H1 (cell line): ENCODE measurements at regions not wholly inside any gene's neighbourhood (a gene's known extent, or its start where the extent isn't known, plus 50 kb on each side); places are given as distances from the start of the nearest gene placed in this dataset.

Source experiments
- CTCF ChIA-PET: fragments of 300-600 bp; sonication (Branson Sonifier 250); formaldehyde crosslinking; loops from one replicate; lab custom pipeline; 2021; ENCODE audit not compliant: partially characterized antibody; lab: Charles Lee
- POLR2A ChIA-PET: fragments of 300-600 bp; sonication (Branson Sonifier 250); formaldehyde crosslinking; loops from one replicate; lab custom pipeline; 2021; ENCODE audit warnings: inconsistent platforms; ENCODE audit not compliant: partially characterized antibody; lab: Charles Lee
- DNase-seq, 2 experiments: peaks; one replicate each; pipeline versions ENCODE4 v3.0.0 to v3.0.0-alpha.2; 2010 to 2022; ENCODE audit warnings: low spot score in 2 of 2, low read depth in 1 of 2, mixed read lengths in 1 of 2
- FAIRE-seq: peaks from 2 replicates; lab custom pipeline; 2011; peaks lifted over from hg19 to GRCh38; lab: Jason Lieb, UNC
- H2AFZ ChIP-seq: 2 replicates; pipeline ENCODE4 v1.8.1; 2012; ENCODE audit warnings: low read length, inconsistent platforms
- H2AK5ac ChIP-seq: 2 replicates; pipeline ENCODE4 v1.6.1; 2013; ENCODE audit warnings: low read depth, low read length
- H2BK120ac ChIP-seq: replicated peaks from 2 replicates; pipeline ENCODE3; 2013; ENCODE audit warnings: low read depth, low read length, inconsistent platforms
- H2BK12ac ChIP-seq: 2 replicates; pipeline ENCODE4 v1.6.1; 2013; ENCODE audit warnings: low read depth, low read length
- H2BK15ac ChIP-seq: 2 replicates; pipeline ENCODE4 v1.6.1; 2013; ENCODE audit warnings: low read length
- H2BK20ac ChIP-seq: 2 replicates; pipeline ENCODE4 v1.6.1; 2013; ENCODE audit warnings: low read length
- H2BK5ac ChIP-seq: 2 replicates; pipeline ENCODE4 v1.6.1; 2013; ENCODE audit warnings: low read depth, low read length
- H3K14ac ChIP-seq: 2 replicates; pipeline ENCODE4 v1.6.1; 2013; ENCODE audit warnings: inconsistent platforms; ENCODE audit not compliant: insufficient read length
- H3K18ac ChIP-seq: 2 replicates; pipeline ENCODE4 v1.6.1; 2013; ENCODE audit warnings: low read length; ENCODE audit errors: extremely low read depth
- H3K23ac ChIP-seq: 2 replicates; pipeline ENCODE4 v1.6.1; 2013; ENCODE audit warnings: inconsistent platforms; ENCODE audit not compliant: insufficient read length
- H3K23me2 ChIP-seq: 2 replicates; pipeline ENCODE4 v1.6.1; 2013; ENCODE audit warnings: low read depth, low read length
- H3K27ac ChIP-seq: 2 replicates; pipeline ENCODE4 v1.6.1; 2011; ENCODE audit warnings: low read depth, low read length, inconsistent platforms
- H3K27me3 ChIP-seq, 4 experiments: replicated peaks in 1 of 4; 1 replicate in 1 of 4; 2 replicates in 3 of 4; pipeline versions ENCODE4 v1.6.1 to v1.8.1; 2011 to 2013; ENCODE audit warnings: low read length in 3 of 4, mild to moderate bottlenecking in 3 of 4, inconsistent platforms in 2 of 4, mixed read lengths in 2 of 4, moderate library complexity in 1 of 4; ENCODE audit not compliant: control insufficient read depth in 3 of 4, insufficient read depth in 3 of 4; ENCODE audit errors: extremely low read depth in 1 of 4
- H3K36me3 ChIP-seq, 4 experiments: 2 replicates each; pipeline versions ENCODE4 v1.6.1 to v1.8.1; 2011 to 2013; ENCODE audit warnings: mild to moderate bottlenecking in 4 of 4, low read length in 3 of 4, moderate library complexity in 2 of 4, control low read depth in 1 of 4, inconsistent platforms in 1 of 4; ENCODE audit not compliant: insufficient read depth in 4 of 4, control insufficient read depth in 2 of 4
- H3K4ac ChIP-seq: replicated peaks from 2 replicates; pipeline ENCODE3; 2013; ENCODE audit warnings: low read length, low read depth, mixed read lengths, inconsistent platforms; ENCODE audit not compliant: insufficient read length
- H3K4me1 ChIP-seq, 4 experiments: replicated peaks in 1 of 4; 1 replicate in 1 of 4; 2 replicates in 3 of 4; pipeline versions ENCODE4 v1.6.1 to v1.8.1; 2011 to 2013; ENCODE audit warnings: low read length in 3 of 4, inconsistent platforms in 2 of 4, mixed read lengths in 1 of 4; ENCODE audit not compliant: insufficient read depth in 4 of 4, control insufficient read depth in 3 of 4
- H3K4me2 ChIP-seq, 2 experiments: 2 replicates each; pipeline versions ENCODE4 v1.6.1 to v1.8.1; 2011 to 2013; ENCODE audit warnings: low read depth in 2 of 2, low read length in 2 of 2, control low read depth in 1 of 2, inconsistent platforms in 1 of 2, mild to moderate bottlenecking in 1 of 2; ENCODE audit not compliant: insufficient read depth in 1 of 2
- H3K4me3 ChIP-seq, 4 experiments: fragments of 200-600, 300-600 bp in 1 of 4; sonication (generic), shearing (Covaris generic), sonication (Bioruptor Twin) in 1 of 4; 2 replicates each; pipeline versions ENCODE4 v1.5.1 to v1.8.1; 2011 to 2016; ENCODE audit warnings: low read length in 4 of 4, low read depth in 3 of 4, control low read depth in 2 of 4, inconsistent platforms in 2 of 4, mild to moderate bottlenecking in 2 of 4, mixed read lengths in 1 of 4, moderate library complexity in 1 of 4; ENCODE audit not compliant: insufficient read depth in 2 of 4; ENCODE audit errors: extremely low read depth in 1 of 4
- H3K56ac ChIP-seq: replicated peaks from 2 replicates; pipeline ENCODE3; 2013; ENCODE audit warnings: low read depth, mild to moderate bottlenecking, mixed read lengths, low read length, inconsistent platforms; ENCODE audit not compliant: insufficient read length
- H3K79me1 ChIP-seq: 2 replicates; pipeline ENCODE4 v1.6.1; 2013; ENCODE audit warnings: low read depth, low read length, control low read depth
- H3K79me2 ChIP-seq, 2 experiments: 2 replicates each; pipeline versions ENCODE4 v1.6.1 to v1.8.1; 2012 to 2013; ENCODE audit warnings: low read length in 2 of 2, mild to moderate bottlenecking in 2 of 2, inconsistent platforms in 1 of 2; ENCODE audit not compliant: insufficient read depth in 2 of 2, control insufficient read depth in 1 of 2
- H3K9ac ChIP-seq, 4 experiments: replicated peaks in 1 of 4; 1 replicate in 1 of 4; 2 replicates in 3 of 4; pipeline versions ENCODE4 v1.6.1 to v1.8.1; 2011 to 2013; ENCODE audit warnings: low read depth in 3 of 4, low read length in 3 of 4, control low read depth in 2 of 4, mild to moderate bottlenecking in 2 of 4, moderate library complexity in 2 of 4, inconsistent platforms in 1 of 4; ENCODE audit errors: extremely low read depth in 1 of 4
- H3K9me3 ChIP-seq, 2 experiments: 2 replicates each; pipeline versions ENCODE4 v1.6.1 to v1.8.1; 2012 to 2013; ENCODE audit warnings: mild to moderate bottlenecking in 2 of 2, moderate library complexity in 2 of 2, control low read depth in 1 of 2, inconsistent platforms in 1 of 2, low read depth in 1 of 2, low read length in 1 of 2, mixed read lengths in 1 of 2; ENCODE audit not compliant: insufficient read depth in 2 of 2
- H4K20me1 ChIP-seq, 2 experiments: replicated peaks in 1 of 2; 2 replicates each; pipeline versions ENCODE3 to v1.8.1; 2011 to 2013; ENCODE audit warnings: inconsistent platforms in 2 of 2, low read length in 2 of 2, mild to moderate bottlenecking in 1 of 2; ENCODE audit not compliant: insufficient read depth in 2 of 2, control insufficient read depth in 1 of 2
- H4K5ac ChIP-seq: 2 replicates; pipeline ENCODE4 v1.6.1; 2013; ENCODE audit warnings: low read length, low read depth, mixed read lengths, inconsistent platforms; ENCODE audit not compliant: insufficient read length
- H4K8ac ChIP-seq: 2 replicates; pipeline ENCODE4 v1.8.0; 2013; ENCODE audit warnings: mild to moderate bottlenecking, moderate library complexity, low read length, inconsistent platforms; ENCODE audit not compliant: insufficient read depth; ENCODE audit errors: extremely low read depth
- H4K91ac ChIP-seq: replicated peaks from 2 replicates; pipeline ENCODE3; 2013; ENCODE audit warnings: low read length, mixed read lengths, inconsistent platforms; ENCODE audit not compliant: insufficient read length
- BCL11A ChIP-seq, 2 experiments: IDR thresholded peaks; one replicate each; pipeline ENCODE4 v1.6.1; 2011; ENCODE audit warnings: low read depth in 2 of 2, low read length in 2 of 2, mild to moderate bottlenecking in 2 of 2
- CEBPB ChIP-seq: IDR thresholded peaks from 2 replicates; pipeline ENCODE4 v1.6.1; 2012; ENCODE audit warnings: low read depth, low read length
- CREB1 ChIP-seq: IDR thresholded peaks from 2 replicates; pipeline ENCODE4 v1.6.1; 2012; ENCODE audit warnings: inconsistent platforms
- CTBP2 ChIP-seq: IDR thresholded peaks from 2 replicates; pipeline ENCODE4 v1.7.0; 2011; ENCODE audit warnings: borderline replicate concordance, mild to moderate bottlenecking, moderate library complexity, mixed read lengths, low read length; ENCODE audit not compliant: insufficient read depth, insufficient read length
- FOSL1 ChIP-seq: IDR thresholded peaks from 2 replicates; pipeline ENCODE4 v1.6.1; 2011; ENCODE audit warnings: mild to moderate bottlenecking, low read depth, low read length, moderate library complexity; ENCODE audit not compliant: insufficient read depth
- GABPA ChIP-seq: IDR thresholded peaks from 2 replicates; pipeline ENCODE4 v1.6.1; 2011; ENCODE audit warnings: mild to moderate bottlenecking, low read length, moderate library complexity, borderline replicate concordance; ENCODE audit not compliant: insufficient read depth
- KDM1A ChIP-seq: fragments of 200-600, 300-600 bp; sonication (generic); IDR thresholded peaks from 2 replicates; pipeline ENCODE4 v1.7.1; 2016; ENCODE audit warnings: mild to moderate bottlenecking, low read length, borderline replicate concordance
- MAFK ChIP-seq: IDR thresholded peaks from 2 replicates; pipeline ENCODE4 v1.6.1; 2012; ENCODE audit warnings: low read depth, mild to moderate bottlenecking, improper control_type of control experiment, low read length
- RBBP5 ChIP-seq: IDR thresholded peaks from 2 replicates; pipeline ENCODE4 v1.7.1; 2012; ENCODE audit warnings: low read depth, mild to moderate bottlenecking, inconsistent platforms, low read length, moderate library complexity, borderline replicate concordance
- SAP30 ChIP-seq: fragments of 300-600 bp; sonication (generic); IDR thresholded peaks from 2 replicates; pipeline ENCODE4 v1.7.1; 2012; ENCODE audit warnings: low read length, moderate library complexity, mild to moderate bottlenecking, inconsistent platforms; ENCODE audit not compliant: insufficient read depth, insufficient replicate concordance
- TCF12 ChIP-seq: IDR thresholded peaks from 2 replicates; pipeline ENCODE4 v1.6.1; 2011; ENCODE audit warnings: low read depth, mild to moderate bottlenecking, low read length
- TF ChIP-seq, protein P1 (sequence below): IDR thresholded peaks from 2 replicates; pipeline ENCODE4 v1.6.1; 2011; ENCODE audit warnings: low read length, improper control_type of control experiment
- TF ChIP-seq, protein P2 (sequence below): IDR thresholded peaks from 2 replicates; pipeline ENCODE4 v1.6.1; 2012; ENCODE audit warnings: inconsistent platforms
- TF ChIP-seq, protein P3 (sequence below): IDR thresholded peaks from 2 replicates; pipeline ENCODE4 v1.6.1; 2012; ENCODE audit warnings: inconsistent platforms

DNA sequence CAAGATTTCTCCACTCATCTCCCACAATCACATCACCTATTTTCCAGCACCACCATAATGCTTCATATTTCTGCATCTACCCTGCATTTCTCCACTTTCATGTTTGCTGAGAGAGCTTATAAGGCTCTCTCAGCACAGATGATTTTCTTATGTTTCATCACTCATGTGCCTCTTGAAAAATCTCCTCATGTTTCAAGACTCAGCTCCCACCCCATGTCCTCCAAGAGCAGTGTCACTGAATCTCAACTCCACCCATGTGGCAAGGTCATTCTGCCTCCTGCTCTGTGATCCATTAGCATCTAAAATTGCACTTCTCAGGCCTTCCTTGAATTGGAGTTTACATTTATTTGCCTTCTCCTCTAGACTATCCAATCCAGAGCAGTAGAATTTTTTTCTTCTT, 178.7 kb upstream of the IRAK1BP1 start:
- Histone ChIP-seq H2BK20ac (no peak overlapping the region), H3K23ac (no peak overlapping the region), H2AK5ac (no peak overlapping the region), H3K36me3 (no peaks in the 10 kb centered on the region), H3K4ac (no peak overlapping the region), H4K91ac (no peak overlapping the region), H3K79me2 (no peaks in the 10 kb centered on the region), H2BK15ac (no peak overlapping the region), H3K4me3 (no peak overlapping the region), H3K56ac (no peak overlapping the region), H3K18ac (no peak overlapping the region), H2AFZ (no peak overlapping the region), H2BK5ac (no peak overlapping the region), H3K23me2 (no peaks in the 10 kb centered on the region), H2BK120ac (no peak overlapping the region), H4K8ac (no peak overlapping the region), H3K27ac (no peak overlapping the region), H3K79me1 (no peaks in the 10 kb centered on the region), H3K4me1 (no peaks in the 10 kb centered on the region), H3K4me2 (no peak overlapping the region), H3K9ac (no peak overlapping the region), H3K9me3 (no peaks in the 10 kb centered on the region), H3K14ac (no peak overlapping the region), H4K20me1 (no peaks in the 10 kb centered on the region), H3K27me3 (no peaks in the 10 kb centered on the region), H4K5ac (no peak overlapping the region), H2BK12ac (no peak overlapping the region)
- DNase-seq (no peak), FAIRE-seq (no peak)
- ChIA-PET POLR2A (no interaction called here), CTCF (interaction anchor here (0.9 kb wide), 1 partner anchor 33 kb away, joined by 4 read pairs; no protein-coding TSS in a partner anchor)
- TF ChIP-seq CTBP2 (no peak), BCL11A (IDR thresholded peaks at IDR 0.05; ENCODE audit: low read depth in 2 of 2, low read length in 2 of 2) (no peak), SAP30 (no peak), GABPA (no peak), KDM1A (no peak), MAFK (no peak), CEBPB (no peak), TCF12 (no peak), CREB1 (no peak), RBBP5 (no peak), FOSL1 (no peak)
- TF ChIP-seq, protein P1, sequence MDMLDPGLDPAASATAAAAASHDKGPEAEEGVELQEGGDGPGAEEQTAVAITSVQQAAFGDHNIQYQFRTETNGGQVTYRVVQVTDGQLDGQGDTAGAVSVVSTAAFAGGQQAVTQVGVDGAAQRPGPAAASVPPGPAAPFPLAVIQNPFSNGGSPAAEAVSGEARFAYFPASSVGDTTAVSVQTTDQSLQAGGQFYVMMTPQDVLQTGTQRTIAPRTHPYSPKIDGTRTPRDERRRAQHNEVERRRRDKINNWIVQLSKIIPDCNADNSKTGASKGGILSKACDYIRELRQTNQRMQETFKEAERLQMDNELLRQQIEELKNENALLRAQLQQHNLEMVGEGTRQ, result no peak
- TF ChIP-seq, protein P2, sequence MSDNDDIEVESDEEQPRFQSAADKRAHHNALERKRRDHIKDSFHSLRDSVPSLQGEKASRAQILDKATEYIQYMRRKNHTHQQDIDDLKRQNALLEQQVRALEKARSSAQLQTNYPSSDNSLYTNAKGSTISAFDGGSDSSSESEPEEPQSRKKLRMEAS, result no peak
- TF ChIP-seq, protein P3, sequence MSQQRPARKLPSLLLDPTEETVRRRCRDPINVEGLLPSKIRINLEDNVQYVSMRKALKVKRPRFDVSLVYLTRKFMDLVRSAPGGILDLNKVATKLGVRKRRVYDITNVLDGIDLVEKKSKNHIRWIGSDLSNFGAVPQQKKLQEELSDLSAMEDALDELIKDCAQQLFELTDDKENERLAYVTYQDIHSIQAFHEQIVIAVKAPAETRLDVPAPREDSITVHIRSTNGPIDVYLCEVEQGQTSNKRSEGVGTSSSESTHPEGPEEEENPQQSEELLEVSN, result no peak
